DND-41 (cell line): ENCODE measurements at regions not wholly inside any gene's neighbourhood (a gene's known extent, or its start where the extent isn't known, plus 50 kb on each side); places are given as distances from the start of the nearest gene placed in this dataset.

Experiments
- ATAC-seq: fragments of 200-7000 bp; cut with Tn5 transposase; 3 replicates; pipeline ENCODE4 v1.9.1; 2021; ENCODE audit warnings: low read depth; ENCODE audit not compliant: insufficient read depth
- DNase-seq: peaks from one replicate; pipeline ENCODE4 v3.0.0-alpha.2; 2020
- H2AFZ ChIP-seq: 2 replicates; pipeline ENCODE4 v1.6.0; 2012; ENCODE audit warnings: low read depth, low read length
- H3K27ac ChIP-seq: 2 replicates; pipeline ENCODE4 v1.5.1; 2012; ENCODE audit warnings: low read length, inconsistent platforms
- H3K27me3 ChIP-seq: fragments of 200-600 bp; sonication (generic); 2 replicates; pipeline ENCODE4 v1.6.0; 2012; ENCODE audit warnings: low read length, mild to moderate bottlenecking, inconsistent platforms; ENCODE audit not compliant: insufficient read depth, poor library complexity
- H3K36me3 ChIP-seq: 2 replicates; pipeline ENCODE4 v1.5.1; 2012; ENCODE audit warnings: low read length, inconsistent platforms; ENCODE audit not compliant: insufficient read depth
- H3K4me1 ChIP-seq: 2 replicates; pipeline ENCODE4 v1.5.1; 2012; ENCODE audit warnings: mild to moderate bottlenecking, low read length; ENCODE audit not compliant: insufficient read depth
- H3K4me2 ChIP-seq: 2 replicates; pipeline ENCODE4 v1.6.0; 2012; ENCODE audit warnings: mild to moderate bottlenecking, moderate library complexity, low read length, inconsistent platforms; ENCODE audit not compliant: insufficient read depth
- H3K4me3 ChIP-seq, 2 experiments: fragments of 200-600 bp in 1 of 2; shearing (Covaris generic) in 1 of 2; 2 replicates each; pipeline ENCODE4 v1.5.1; 2012 to 2016; ENCODE audit warnings: inconsistent platforms in 2 of 2, low read length in 2 of 2, mild to moderate bottlenecking in 2 of 2, low read depth in 1 of 2, moderate library complexity in 1 of 2
- H3K79me2 ChIP-seq: 2 replicates; pipeline ENCODE4 v1.6.0; 2012; ENCODE audit warnings: low read length, inconsistent platforms; ENCODE audit not compliant: insufficient read depth
- H3K9ac ChIP-seq: 2 replicates; pipeline ENCODE4 v1.6.0; 2012; ENCODE audit warnings: low read depth, mild to moderate bottlenecking, inconsistent platforms, low read length, moderate library complexity
- H3K9me3 ChIP-seq: 2 replicates; pipeline ENCODE4 v1.5.1; 2012; ENCODE audit warnings: low read length, moderate library complexity, mild to moderate bottlenecking, inconsistent platforms; ENCODE audit not compliant: insufficient read depth, severe bottlenecking
- H4K20me1 ChIP-seq: 2 replicates; pipeline ENCODE4 v1.6.0; 2012; ENCODE audit warnings: low read length; ENCODE audit not compliant: insufficient read depth
- EZH2 ChIP-seq: IDR thresholded peaks from 3 replicates; pipeline ENCODE4 v1.6.1; 2012; ENCODE audit warnings: borderline replicate concordance, low read depth, mild to moderate bottlenecking, moderate library complexity, low read length, inconsistent platforms; ENCODE audit not compliant: severe bottlenecking
- TF ChIP-seq, protein P1 (sequence below): IDR thresholded peaks from 2 replicates; pipeline ENCODE4 v1.5.1; 2012; ENCODE audit warnings: borderline replicate concordance, low read length, moderate library complexity, mild to moderate bottlenecking; ENCODE audit not compliant: poor library complexity, severe bottlenecking; ENCODE audit errors: extremely low read depth

DNA sequence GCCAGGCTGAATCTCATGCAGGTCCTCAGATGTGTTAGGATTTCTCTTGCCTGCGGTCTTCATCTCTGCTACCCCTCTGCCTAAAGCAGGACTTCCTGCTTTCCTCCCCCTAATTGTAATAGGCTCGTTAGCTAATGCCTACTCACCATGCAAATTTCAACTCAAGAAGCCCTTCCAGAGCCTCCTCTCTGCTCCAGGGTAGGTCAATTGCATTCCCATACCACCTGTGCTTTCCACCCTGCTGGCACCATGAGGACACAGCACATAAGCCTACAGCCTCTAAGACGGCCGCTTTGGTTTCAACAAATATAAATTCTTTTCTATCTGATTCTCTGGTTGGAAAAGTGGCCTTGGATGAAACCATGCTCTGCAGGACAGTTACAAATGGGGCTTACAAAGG, 93.9 kb downstream of the QDPR start:
- H4K20me1 ChIP-seq, result no peaks in the 10 kb centered on the region
- peaks cover 3% of the 10 kb centered on the region for H3K9me3 ChIP-seq
- H3K27ac ChIP-seq, result no peak overlapping the region
- no peak for TF ChIP-seq EZH2
- TF ChIP-seq, protein P1, sequence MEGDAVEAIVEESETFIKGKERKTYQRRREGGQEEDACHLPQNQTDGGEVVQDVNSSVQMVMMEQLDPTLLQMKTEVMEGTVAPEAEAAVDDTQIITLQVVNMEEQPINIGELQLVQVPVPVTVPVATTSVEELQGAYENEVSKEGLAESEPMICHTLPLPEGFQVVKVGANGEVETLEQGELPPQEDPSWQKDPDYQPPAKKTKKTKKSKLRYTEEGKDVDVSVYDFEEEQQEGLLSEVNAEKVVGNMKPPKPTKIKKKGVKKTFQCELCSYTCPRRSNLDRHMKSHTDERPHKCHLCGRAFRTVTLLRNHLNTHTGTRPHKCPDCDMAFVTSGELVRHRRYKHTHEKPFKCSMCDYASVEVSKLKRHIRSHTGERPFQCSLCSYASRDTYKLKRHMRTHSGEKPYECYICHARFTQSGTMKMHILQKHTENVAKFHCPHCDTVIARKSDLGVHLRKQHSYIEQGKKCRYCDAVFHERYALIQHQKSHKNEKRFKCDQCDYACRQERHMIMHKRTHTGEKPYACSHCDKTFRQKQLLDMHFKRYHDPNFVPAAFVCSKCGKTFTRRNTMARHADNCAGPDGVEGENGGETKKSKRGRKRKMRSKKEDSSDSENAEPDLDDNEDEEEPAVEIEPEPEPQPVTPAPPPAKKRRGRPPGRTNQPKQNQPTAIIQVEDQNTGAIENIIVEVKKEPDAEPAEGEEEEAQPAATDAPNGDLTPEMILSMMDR, result no peak
- DNase-seq, result no peak
- H3K9ac ChIP-seq, result no peak overlapping the region
- H3K27me3 ChIP-seq, result no peaks in the 10 kb centered on the region
- ATAC-seq, result no peak
- H3K4me1 ChIP-seq, result no peaks in the 10 kb centered on the region
- H3K4me3 ChIP-seq, result no peak overlapping the region
- H2AFZ ChIP-seq, result no peak overlapping the region
- no peak overlapping the region for H3K4me2 ChIP-seq
- no peaks in the 10 kb centered on the region for H3K36me3 ChIP-seq
- no peaks in the 10 kb centered on the region for H3K79me2 ChIP-seq

DNA sequence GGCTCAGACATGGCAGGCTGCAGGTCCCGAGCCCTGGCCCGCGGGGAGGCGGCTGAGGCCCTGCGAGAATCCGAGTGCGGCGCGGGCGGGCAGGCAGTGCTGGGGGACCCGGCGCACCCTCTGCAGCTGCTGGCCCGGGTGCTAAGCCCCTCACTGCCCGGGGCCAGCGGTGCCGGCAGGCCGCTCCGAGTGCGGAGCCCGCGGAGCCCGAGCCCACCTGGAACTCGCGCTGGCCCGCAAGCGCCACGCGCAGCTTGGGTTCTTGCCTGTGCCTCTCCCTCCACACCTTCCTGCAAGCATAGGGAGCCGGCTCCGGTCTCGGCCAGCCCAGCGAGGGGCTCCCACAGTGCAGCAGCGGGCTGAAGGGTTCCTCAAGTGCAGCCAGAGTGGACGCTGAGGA, 97.5 kb downstream of the QDPR start:
- H3K79me2 ChIP-seq, result no peaks in the 10 kb centered on the region
- no peaks in the 10 kb centered on the region for H3K36me3 ChIP-seq
- no peak overlapping the region for H2AFZ ChIP-seq
- H3K27ac ChIP-seq, result no peak overlapping the region
- no peaks in the 10 kb centered on the region for H3K4me1 ChIP-seq
- TF ChIP-seq, protein P1, result no peak
- TF ChIP-seq EZH2, result no peak
- H3K9ac ChIP-seq, result no peak overlapping the region
- no peak for DNase-seq
- ATAC-seq, result no peak
- H3K4me2 ChIP-seq, result no peak overlapping the region
- H4K20me1 ChIP-seq, result no peaks in the 10 kb centered on the region
- H3K27me3 ChIP-seq, result no peaks in the 10 kb centered on the region
- H3K9me3 ChIP-seq, result peaks cover 3% of the 10 kb centered on the region
- H3K4me3 ChIP-seq, result no peak overlapping the region

DNA sequence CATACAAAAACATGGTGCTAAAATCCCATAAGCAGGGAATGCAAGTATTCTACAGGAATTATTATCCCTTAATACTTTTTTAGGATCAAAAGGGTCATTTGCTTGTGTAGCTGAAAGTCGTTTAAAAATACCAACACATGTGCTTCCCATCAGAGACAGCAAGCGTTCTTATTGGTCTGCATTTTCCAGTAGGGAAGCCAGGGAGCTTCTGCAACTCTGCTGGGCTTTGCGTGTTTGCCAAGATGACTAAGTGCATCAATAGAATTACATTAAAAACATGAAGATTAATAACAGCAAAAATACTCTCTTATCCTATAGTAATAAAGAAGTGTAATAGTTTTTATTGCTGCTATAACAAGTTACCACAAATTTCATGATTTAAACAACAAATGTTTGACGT, 111.2 kb downstream of the QDPR start:
- H3K36me3 ChIP-seq, result no peaks in the 10 kb centered on the region
- H3K79me2 ChIP-seq, result no peaks in the 10 kb centered on the region
- ATAC-seq (no peak), DNase-seq (no peak)
- no peak for TF ChIP-seq EZH2
- TF ChIP-seq, protein P1, result no peak
- no peaks in the 10 kb centered on the region for H3K9me3 ChIP-seq
- H3K27me3 ChIP-seq, result no peaks in the 10 kb centered on the region
- H3K4me1 ChIP-seq, result no peaks in the 10 kb centered on the region
- H3K27ac ChIP-seq, result no peak overlapping the region
- H3K9ac ChIP-seq, result no peak overlapping the region
- H3K4me3 ChIP-seq, result no peak overlapping the region
- no peak overlapping the region for H3K4me2 ChIP-seq
- no peak overlapping the region for H2AFZ ChIP-seq
- H4K20me1 ChIP-seq, result no peaks in the 10 kb centered on the region

DNA sequence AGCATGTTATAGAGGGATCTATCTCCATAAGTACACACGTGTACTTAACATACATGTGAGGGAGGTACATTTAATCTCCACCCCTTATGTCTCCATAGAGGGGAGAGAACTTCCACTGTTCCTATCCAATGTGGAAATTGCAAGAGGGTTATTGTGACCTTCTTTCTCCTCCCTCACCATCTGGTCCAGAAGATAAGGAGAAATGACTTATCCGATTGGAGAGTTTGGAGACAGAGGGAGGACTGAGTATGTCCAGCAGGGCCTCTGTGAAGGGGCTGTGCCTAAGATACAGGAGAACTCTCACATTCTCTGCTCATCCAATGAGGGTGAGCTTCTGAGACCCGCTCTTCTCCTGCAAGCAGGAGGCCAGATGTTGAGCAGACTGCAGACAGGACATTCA, 113.1 kb downstream of the QDPR start:
- no peak overlapping the region for H3K9ac ChIP-seq
- ATAC-seq (no peak), DNase-seq (no peak)
- no peak overlapping the region for H3K4me3 ChIP-seq
- H3K27ac ChIP-seq, result no peak overlapping the region
- H3K9me3 ChIP-seq, result no peaks in the 10 kb centered on the region
- no peaks in the 10 kb centered on the region for H3K27me3 ChIP-seq
- no peak overlapping the region for H3K4me2 ChIP-seq
- no peaks in the 10 kb centered on the region for H3K4me1 ChIP-seq
- H3K79me2 ChIP-seq, result no peaks in the 10 kb centered on the region
- no peak overlapping the region for H2AFZ ChIP-seq
- H3K36me3 ChIP-seq, result no peaks in the 10 kb centered on the region
- no peak for TF ChIP-seq EZH2
- TF ChIP-seq, protein P1, result no peak
- H4K20me1 ChIP-seq, result no peaks in the 10 kb centered on the region
